ENCODE measurements at regions not wholly inside any gene's neighbourhood (a gene's known extent, or its start where the extent isn't known, plus 50 kb on each side); places are given as distances from the start of the nearest gene placed in this dataset.

GRCh38 chr5:120293796-120294195 lies 170.3 kb upstream of the PRR16 start:
- H4K20me1 ChIP-seq (ENCODE audit: control insufficient read depth, insufficient read depth, low read depth, low read length): no peaks in the 10 kb centered on the region
- no peak for TF ChIP-seq CTCF (IDR thresholded peaks at IDR 0.05; ENCODE audit: low read depth, low read length, poor library complexity, severe bottlenecking)
- TF ChIP-seq EZH2phosphoT487 (IDR thresholded peaks at IDR 0.05; ENCODE audit: borderline replicate concordance, low read length): no peak
- no peaks in the 10 kb centered on the region for H3K79me2 ChIP-seq (ENCODE audit: control insufficient read depth, low read length)
- H3K27ac ChIP-seq (ENCODE audit: low read depth, low read length): no peak overlapping the region
- H3K4me3 ChIP-seq (ENCODE audit: low read length): no peak overlapping the region
- no peaks in the 10 kb centered on the region for H3F3A ChIP-seq (ENCODE audit: control insufficient read depth, insufficient read depth)
- H3K36me3 ChIP-seq (ENCODE audit: control insufficient read depth, low read length): no peaks in the 10 kb centered on the region
- H3K4me2 ChIP-seq (ENCODE audit: low read length): no peak overlapping the region
- H3K9me2 ChIP-seq (replicated peaks; ENCODE audit: control insufficient read depth, low read length): no peaks in the 10 kb centered on the region
- H3K4me1 ChIP-seq (ENCODE audit: control insufficient read depth, low read length): no peaks in the 10 kb centered on the region
- no peaks in the 10 kb centered on the region for H3K27me3 ChIP-seq (ENCODE audit: control insufficient read depth, low read length)
- H3K9me3 ChIP-seq (ENCODE audit: control insufficient read depth, insufficient read depth, low read length): no peaks in the 10 kb centered on the region

- no peaks in the 10 kb centered on the region for H4K20me1 ChIP-seq (ENCODE audit: control insufficient read depth, insufficient read depth, low read depth, low read length)
- no peak overlapping the region for H3K27ac ChIP-seq (ENCODE audit: low read depth, low read length)
- H3K27me3 ChIP-seq (ENCODE audit: control insufficient read depth, low read length): no peaks in the 10 kb centered on the region
- no peaks in the 10 kb centered on the region for H3K9me2 ChIP-seq (replicated peaks; ENCODE audit: control insufficient read depth, low read length)
- no peaks in the 10 kb centered on the region for H3K36me3 ChIP-seq (ENCODE audit: control insufficient read depth, low read length)
- H3F3A ChIP-seq (ENCODE audit: control insufficient read depth, insufficient read depth): no peaks in the 10 kb centered on the region
- TF ChIP-seq EZH2phosphoT487 (IDR thresholded peaks at IDR 0.05; ENCODE audit: borderline replicate concordance, low read length) (no peak), CTCF (IDR thresholded peaks at IDR 0.05; ENCODE audit: low read depth, low read length, poor library complexity, severe bottlenecking) (no peak)
- no peak overlapping the region for H3K4me2 ChIP-seq (ENCODE audit: low read length)
- no peaks in the 10 kb centered on the region for H3K79me2 ChIP-seq (ENCODE audit: control insufficient read depth, low read length)
- H3K9me3 ChIP-seq (ENCODE audit: control insufficient read depth, insufficient read depth, low read length): no peaks in the 10 kb centered on the region
- H3K4me3 ChIP-seq (ENCODE audit: low read length): no peak overlapping the region
- no peaks in the 10 kb centered on the region for H3K4me1 ChIP-seq (ENCODE audit: control insufficient read depth, low read length)
Measured at GRCh38 chr5:120297616-120298015, 166.5 kb upstream of the PRR16 start.

- Histone ChIP-seq H3K27me3 (ENCODE audit: control insufficient read depth, low read length) (no peaks in the 10 kb centered on the region), H3K36me3 (ENCODE audit: control insufficient read depth, low read length) (no peaks in the 10 kb centered on the region), H3K27ac (ENCODE audit: low read depth, low read length) (no peak overlapping the region), H3K4me3 (ENCODE audit: low read length) (no peak overlapping the region), H3K9me2 (replicated peaks; ENCODE audit: control insufficient read depth, low read length) (no peaks in the 10 kb centered on the region), H3K9me3 (ENCODE audit: control insufficient read depth, insufficient read depth, low read length) (no peaks in the 10 kb centered on the region), H3F3A (ENCODE audit: control insufficient read depth, insufficient read depth) (no peaks in the 10 kb centered on the region), H4K20me1 (ENCODE audit: control insufficient read depth, insufficient read depth, low read depth, low read length) (no peaks in the 10 kb centered on the region), H3K79me2 (ENCODE audit: control insufficient read depth, low read length) (no peaks in the 10 kb centered on the region), H3K4me1 (ENCODE audit: control insufficient read depth, low read length) (no peaks in the 10 kb centered on the region), H3K4me2 (ENCODE audit: low read length) (no peak overlapping the region)
- TF ChIP-seq CTCF (IDR thresholded peaks at IDR 0.05; ENCODE audit: low read depth, low read length, poor library complexity, severe bottlenecking): no peak
- no peak for TF ChIP-seq EZH2phosphoT487 (IDR thresholded peaks at IDR 0.05; ENCODE audit: borderline replicate concordance, low read length)
Measured at GRCh38 chr5:120298981-120299380, 165.1 kb upstream of the PRR16 start.

- Histone ChIP-seq H3K27ac (ENCODE audit: low read depth, low read length) (no peak overlapping the region), H3K9me2 (replicated peaks; ENCODE audit: control insufficient read depth, low read length) (no peaks in the 10 kb centered on the region), H3K27me3 (ENCODE audit: control insufficient read depth, low read length) (no peaks in the 10 kb centered on the region), H3F3A (ENCODE audit: control insufficient read depth, insufficient read depth) (no peaks in the 10 kb centered on the region), H3K9me3 (ENCODE audit: control insufficient read depth, insufficient read depth, low read length) (no peaks in the 10 kb centered on the region), H3K36me3 (ENCODE audit: control insufficient read depth, low read length) (no peaks in the 10 kb centered on the region), H3K79me2 (ENCODE audit: control insufficient read depth, low read length) (no peaks in the 10 kb centered on the region), H4K20me1 (ENCODE audit: control insufficient read depth, insufficient read depth, low read depth, low read length) (no peaks in the 10 kb centered on the region), H3K4me3 (ENCODE audit: low read length) (no peak overlapping the region), H3K4me1 (ENCODE audit: control insufficient read depth, low read length) (no peaks in the 10 kb centered on the region), H3K4me2 (ENCODE audit: low read length) (no peak overlapping the region)
- TF ChIP-seq EZH2phosphoT487 (IDR thresholded peaks at IDR 0.05; ENCODE audit: borderline replicate concordance, low read length) (no peak), CTCF (IDR thresholded peaks at IDR 0.05; ENCODE audit: low read depth, low read length, poor library complexity, severe bottlenecking) (no peak)
Measured at GRCh38 chr5:120304663-120305062, 159.4 kb upstream of the PRR16 start.

Measured in DOHH2 (cell line).